Heart left ventricle (tissue), 16 donors: ENCODE measurements at regions not wholly inside any gene's neighbourhood (a gene's known extent, or its start where the extent isn't known, plus 50 kb on each side); places are given as distances from the start of the nearest gene placed in this dataset.

Experiments used
- ATAC-seq, 4 donors: fragments of 200-7000 bp; cut with Tn5 transposase; one replicate each; pipeline ENCODE4 v1.9.1; 2020 to 2022; ENCODE audit warnings: moderate library complexity in 4 of 4, mild to moderate bottlenecking in 3 of 4, moderate number of reproducible peaks in 1 of 4
- DNase-seq, 5 donors: peaks; one replicate each; pipeline ENCODE4 v3.0.0-alpha.2; 2020
- H3K27ac ChIP-seq, 12 donors: fragments of 200-600 bp; sonication (generic) in 4 of 12; one replicate each; pipeline versions ENCODE4 v1.5.0 to v1.8.0; 2016 to 2022; ENCODE audit warnings: mild to moderate bottlenecking in 2 of 12
- H3K27me3 ChIP-seq, 9 donors: fragments of 200-600 bp; sonication (generic) in 2 of 9; one replicate each; pipeline versions ENCODE4 v1.5.1 to v1.8.0; 2016 to 2022; ENCODE audit warnings: mild to moderate bottlenecking in 3 of 9
- H3K36me3 ChIP-seq, 9 donors: fragments of 200-600 bp; sonication (generic) in 2 of 9; one replicate each; pipeline versions ENCODE4 v1.5.0 to v1.8.0; 2018 to 2022; ENCODE audit warnings: mild to moderate bottlenecking in 2 of 9
- H3K4me1 ChIP-seq, 12 donors: fragments of 200-600 bp; sonication (generic) in 4 of 12; one replicate each; pipeline versions ENCODE4 v1.5.0 to v1.8.0; 2016 to 2022; ENCODE audit warnings: mild to moderate bottlenecking in 3 of 12
- H3K4me3 ChIP-seq, 12 donors: fragments of 200-600 bp; sonication (generic) in 4 of 12; one replicate each; pipeline versions ENCODE4 v1.5.0 to v1.8.0; 2017 to 2022; ENCODE audit warnings: mild to moderate bottlenecking in 9 of 12, moderate library complexity in 4 of 12
- H3K9me3 ChIP-seq, 12 donors: fragments of 200-600 bp; sonication (generic) in 4 of 12; one replicate each; pipeline versions ENCODE4 v1.5.0 to v1.8.0; 2016 to 2022; ENCODE audit warnings: mild to moderate bottlenecking in 1 of 12
- POLR2A ChIP-seq, 2 donors: fragments of 450-650 bp; IDR thresholded peaks; one replicate each; pipeline ENCODE4 v1.6.1; 2017; ENCODE audit warnings: antibody characterized with exemption in 2 of 2, mild to moderate bottlenecking in 2 of 2, moderate library complexity in 2 of 2
- WGBS, 4 donors: extraction: QIAGEN DNeasy Blood & Tissue Kit in 2 of 4; methylation state at CpG; one replicate each; pipeline versions ENCODE4 v1.1.5 to v1.1.7; 2013 to 2018; 5-methylcytosine and 5-hydroxymethylcytosine counted together
- intact Hi-C, 10 donors: fragments of 100-400 bp; cut with DNase I; formaldehyde crosslinking; loops; one replicate each; pipeline versions ENCODE4 v1.11.1 to v1.14.2; 2022
- TF ChIP-seq, protein P1 (sequence below), 12 donors: fragments of 200-600 bp; sonication (generic) in 4 of 12; IDR thresholded peaks; one replicate each; pipeline versions ENCODE4 v1.5.0 to v1.8.0; 2018 to 2022; ENCODE audit warnings: antibody characterized with exemption in 12 of 12, mild to moderate bottlenecking in 5 of 12
- donor health status: ischemic (EF 13 %, LVEDD 7.1; RV severe dilation, severe dysfunction).
- donor health status: healthy with polysubstance abuse.
- donor health status: DM: no; HTN: yes; CAD: no.
- donor health status: DM: no; HTN: no; CAD: no.
- donor health status: ischemic (EF 25% LVEDD 6.9; RV normal size, moderate dysfunction).
- donor health status: ischemic (EF 25% LVEDD 5.7; RV mildly dilated, moderate dysfunction).
- donor health status: healthy.
- donor health status: DM: yes; HTN: yes; CAD: no.
- donor health status: ischemic (EF 35%, LVEDD 5.7; RV mildly dilated, moderate dysfunction).
- donor health status: nonischemic (EF 11% LVEDD 7.7; RV severe dilation, severe dysfunction).
- donor health status: DM: yes; HTN: yes; CAD: no.
- donor health status: PGD.
- donor health status: ischemic (EF 29% LVEDD 5.4; RV normal size, mild dysfunction).
- donor health status: nonischemic (EF 23%, LVEDD 6.1; RV moderate dilation, normal function).

DNA sequence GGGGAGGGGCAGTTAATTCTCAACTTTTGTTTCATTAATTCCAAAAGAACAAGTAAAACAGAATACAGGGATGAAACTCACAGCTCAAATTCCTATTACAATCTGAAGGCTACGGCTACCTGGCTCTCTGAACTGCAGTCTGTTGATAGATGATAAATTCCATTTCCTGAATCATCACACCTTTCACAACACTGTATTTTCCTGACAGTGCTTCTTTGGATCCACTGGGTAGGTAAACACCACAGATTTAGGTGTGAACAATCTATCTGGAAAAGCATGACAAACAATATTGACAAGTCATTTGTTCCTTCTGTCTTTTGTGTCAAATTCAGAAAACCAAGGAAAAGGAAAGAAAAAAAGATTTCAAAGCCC lies 843.2 kb downstream of the LRRTM4 start:
- ATAC-seq (no peak), DNase-seq (no peak)
- Histone ChIP-seq H3K27me3 (no peaks in the 10 kb centered on the region), H3K4me1 (no peaks in the 10 kb centered on the region), H3K9me3 (no peaks in the 10 kb centered on the region), H3K4me3 (no peak overlapping the region), H3K36me3 (no peaks in the 10 kb centered on the region), H3K27ac (no peak overlapping the region)
- WGBS, 4 donors: 62 to 89% (median 65%) methylated on average over 1 of the region's 1 CpG
- intact Hi-C loops: no loop called here
- TF ChIP-seq POLR2A (IDR thresholded peaks at IDR 0.05): no peak
- TF ChIP-seq, protein P1, sequence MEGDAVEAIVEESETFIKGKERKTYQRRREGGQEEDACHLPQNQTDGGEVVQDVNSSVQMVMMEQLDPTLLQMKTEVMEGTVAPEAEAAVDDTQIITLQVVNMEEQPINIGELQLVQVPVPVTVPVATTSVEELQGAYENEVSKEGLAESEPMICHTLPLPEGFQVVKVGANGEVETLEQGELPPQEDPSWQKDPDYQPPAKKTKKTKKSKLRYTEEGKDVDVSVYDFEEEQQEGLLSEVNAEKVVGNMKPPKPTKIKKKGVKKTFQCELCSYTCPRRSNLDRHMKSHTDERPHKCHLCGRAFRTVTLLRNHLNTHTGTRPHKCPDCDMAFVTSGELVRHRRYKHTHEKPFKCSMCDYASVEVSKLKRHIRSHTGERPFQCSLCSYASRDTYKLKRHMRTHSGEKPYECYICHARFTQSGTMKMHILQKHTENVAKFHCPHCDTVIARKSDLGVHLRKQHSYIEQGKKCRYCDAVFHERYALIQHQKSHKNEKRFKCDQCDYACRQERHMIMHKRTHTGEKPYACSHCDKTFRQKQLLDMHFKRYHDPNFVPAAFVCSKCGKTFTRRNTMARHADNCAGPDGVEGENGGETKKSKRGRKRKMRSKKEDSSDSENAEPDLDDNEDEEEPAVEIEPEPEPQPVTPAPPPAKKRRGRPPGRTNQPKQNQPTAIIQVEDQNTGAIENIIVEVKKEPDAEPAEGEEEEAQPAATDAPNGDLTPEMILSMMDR (IDR thresholded peaks at IDR 0.05): no peak

GRCh38 chr2:76678383-76679024 lies 843.7 kb downstream of the LRRTM4 start:
- intact Hi-C loops: no loop called here
- Histone ChIP-seq H3K36me3 (no peaks in the 10 kb centered on the region), H3K27me3 (no peaks in the 10 kb centered on the region), H3K4me3 (no peak overlapping the region), H3K27ac (no peak overlapping the region), H3K9me3 (no peaks in the 10 kb centered on the region), H3K4me1 (no peaks in the 10 kb centered on the region)
- TF ChIP-seq, protein P1 (IDR thresholded peaks at IDR 0.05): no peak
- TF ChIP-seq POLR2A (IDR thresholded peaks at IDR 0.05): no peak
- no peak for ATAC-seq
- DNase-seq: no peak
- WGBS, 4 donors: 45 to 59% (median 49%) methylated on average over 3 of the region's 3 CpGs

- intact Hi-C loops: no loop called here
- TF ChIP-seq, protein P1 (IDR thresholded peaks at IDR 0.05): no peak
- TF ChIP-seq POLR2A (IDR thresholded peaks at IDR 0.05): no peak
These were observed 847.0 kb downstream of the LRRTM4 start for GRCh38 chr2:76675212-76675611.

GRCh38 chr2:76672798-76673197 lies 849.4 kb downstream of the LRRTM4 start:
- H3K36me3 ChIP-seq: no peaks in the 10 kb centered on the region
- no peaks in the 10 kb centered on the region for H3K27me3 ChIP-seq
- no peak for DNase-seq
- no peak for TF ChIP-seq POLR2A (IDR thresholded peaks at IDR 0.05)
- TF ChIP-seq, protein P1 (IDR thresholded peaks at IDR 0.05): no peak
- no peak overlapping the region for H3K4me3 ChIP-seq
- peaks cover 0 to 11% (median 0%) of the 10 kb centered on the region in 12 donors for H3K4me1 ChIP-seq
- intact Hi-C loops: no loop called here
- no peak for ATAC-seq
- H3K27ac ChIP-seq: no peak overlapping the region
- WGBS, 4 donors: 88 to 95% (median 92%) methylated on average over 2 of the region's 2 CpGs
- H3K9me3 ChIP-seq: no peaks in the 10 kb centered on the region

More at GRCh38 chr2:76675212-76675611, 847.0 kb downstream of the LRRTM4 start:
- ATAC-seq (no peak), DNase-seq (no peak)
- H3K27ac ChIP-seq: no peak overlapping the region
- no peaks in the 10 kb centered on the region for H3K9me3 ChIP-seq
- H3K36me3 ChIP-seq: no peaks in the 10 kb centered on the region
- H3K4me1 ChIP-seq: peaks cover 0 to 4% (median 0%) of the 10 kb centered on the region in 12 donors
- H3K4me3 ChIP-seq: no peak overlapping the region
- no peaks in the 10 kb centered on the region for H3K27me3 ChIP-seq
